ENCODE measurements at regions not wholly inside any gene's neighbourhood (a gene's known extent, or its start where the extent isn't known, plus 50 kb on each side); places are given as distances from the start of the nearest gene placed in this dataset.

DNA sequence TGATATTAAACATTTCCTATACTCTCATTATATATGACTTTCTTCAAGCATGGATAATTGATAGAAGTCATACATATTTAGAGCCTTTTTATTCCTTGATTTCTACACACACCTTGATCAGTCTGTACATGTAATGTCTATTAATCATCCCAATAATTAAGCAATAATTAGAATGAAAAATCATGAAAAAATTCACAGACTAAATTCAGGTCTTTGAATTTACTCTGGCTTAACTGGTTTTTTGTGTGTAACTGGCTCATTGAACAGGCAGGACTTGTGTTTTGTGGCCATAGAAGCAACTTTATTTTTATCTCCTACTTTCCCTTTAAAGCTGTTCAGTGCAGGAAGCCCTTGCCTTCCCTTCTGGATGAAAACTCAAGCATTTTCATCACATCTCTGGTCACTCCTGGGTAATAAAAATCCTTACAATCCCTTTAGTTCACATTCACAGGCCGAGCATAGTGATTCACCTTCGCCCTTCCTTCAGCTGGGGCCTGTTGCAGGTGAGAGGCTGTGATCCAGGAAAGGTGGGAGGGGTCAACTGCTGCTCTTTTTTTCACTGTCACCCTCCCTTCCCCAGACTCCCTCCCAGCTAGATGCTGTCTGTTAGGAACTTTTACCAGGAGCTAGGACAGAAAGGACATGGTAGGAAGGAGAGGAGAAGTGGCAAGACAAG lies 58.0 kb upstream of the ITSN2 start:
- Histone ChIP-seq H3K4me3 (ENCODE audit: low read length in 2 of 2) (no peak overlapping the region), H2BK5ac (ENCODE audit: low read length) (no peak overlapping the region), H3K27ac (replicated peaks; ENCODE audit: low read length) (no peak overlapping the region), H3K14ac (ENCODE audit: low read length) (no peak overlapping the region), H3K18ac (ENCODE audit: low read length) (no peak overlapping the region), H3K79me1 (ENCODE audit: low read depth, low read length) (no peaks in the 10 kb centered on the region), H2BK12ac (ENCODE audit: low read length) (no peak overlapping the region), H2BK120ac (ENCODE audit: low read depth, low read length) (no peak overlapping the region), H2BK15ac (ENCODE audit: low read length) (no peak overlapping the region), H3K23ac (ENCODE audit: low read depth, low read length, poor library complexity) (no peak overlapping the region), H3K27me3 (ENCODE audit: control insufficient read depth in 3 of 3, insufficient read depth in 3 of 3, low read depth in 1 of 3, low read length in 3 of 3) (peaks cover 0 to 6% (median 0%) of the 10 kb centered on the region in 3 experiments), H4K8ac (ENCODE audit: low read depth, low read length) (no peak overlapping the region), H4K91ac (ENCODE audit: low read depth, low read length, poor library complexity) (no peak overlapping the region), H3K36me3 (replicated peaks in 1 of 2; ENCODE audit: control insufficient read depth in 2 of 2, insufficient read depth in 2 of 2, low read length in 2 of 2) (no peaks in the 10 kb centered on the region), H3K9ac (ENCODE audit: low read depth, low read length, poor library complexity) (no peak overlapping the region), H3K4me1 (ENCODE audit: control insufficient read depth in 2 of 2, insufficient read depth in 1 of 2, low read depth in 1 of 2, low read length in 2 of 2) (peaks cover 0 to 4% of the 10 kb centered on the region in 2 donors), H2AFZ (ENCODE audit: low read length) (no peak overlapping the region), H3K4ac (ENCODE audit: low read length) (no peak overlapping the region), H2AK5ac (ENCODE audit: low read depth, low read length) (no peak overlapping the region), H3K4me2 (ENCODE audit: insufficient read depth, low read length, poor library complexity, severe bottlenecking) (no peak overlapping the region), H3K9me3 (replicated peaks in 1 of 2; ENCODE audit: control insufficient read depth in 2 of 2, insufficient read depth in 1 of 2, low read depth in 1 of 2, low read length in 2 of 2) (no peaks in the 10 kb centered on the region)
- DNase-seq (ENCODE audit: low spot score), result no peak
- no CpG with 5 or more reads among the region's 2 CpGs for WGBS, 2 donors (ENCODE audit: extremely low coverage in 2 of 2, insufficient read length in 2 of 2, insufficient replicate concordance in 1 of 2)

GRCh38 chr2:24412812-24413211 lies 52.5 kb upstream of the ITSN2 start:
- Histone ChIP-seq H3K4me2 (ENCODE audit: insufficient read depth, low read length, poor library complexity, severe bottlenecking) (no peak overlapping the region), H3K4ac (ENCODE audit: low read length) (no peak overlapping the region), H3K27me3 (ENCODE audit: control insufficient read depth in 3 of 3, insufficient read depth in 3 of 3, low read depth in 1 of 3, low read length in 3 of 3) (no peaks in the 10 kb centered on the region), H3K14ac (ENCODE audit: low read length) (no peak overlapping the region), H3K36me3 (replicated peaks in 1 of 2; ENCODE audit: control insufficient read depth in 2 of 2, insufficient read depth in 2 of 2, low read length in 2 of 2) (no peaks in the 10 kb centered on the region), H2BK120ac (ENCODE audit: low read depth, low read length) (no peak overlapping the region), H2AFZ (ENCODE audit: low read length) (no peak overlapping the region), H4K8ac (ENCODE audit: low read depth, low read length) (no peak overlapping the region), H3K9ac (ENCODE audit: low read depth, low read length, poor library complexity) (no peak overlapping the region), H2AK5ac (ENCODE audit: low read depth, low read length) (no peak overlapping the region), H4K91ac (ENCODE audit: low read depth, low read length, poor library complexity) (no peak overlapping the region), H3K4me3 (ENCODE audit: low read length in 2 of 2) (no peak overlapping the region), H3K4me1 (ENCODE audit: control insufficient read depth in 2 of 2, insufficient read depth in 1 of 2, low read depth in 1 of 2, low read length in 2 of 2) (peaks cover 12 to 24% of the 10 kb centered on the region in 2 donors), H3K9me3 (replicated peaks in 1 of 2; ENCODE audit: control insufficient read depth in 2 of 2, insufficient read depth in 1 of 2, low read depth in 1 of 2, low read length in 2 of 2) (no peaks in the 10 kb centered on the region), H3K79me1 (ENCODE audit: low read depth, low read length) (no peaks in the 10 kb centered on the region), H2BK15ac (ENCODE audit: low read length) (no peak overlapping the region), H2BK5ac (ENCODE audit: low read length) (no peak overlapping the region), H3K23ac (ENCODE audit: low read depth, low read length, poor library complexity) (no peak overlapping the region), H3K18ac (ENCODE audit: low read length) (no peak overlapping the region), H2BK12ac (ENCODE audit: low read length) (no peak overlapping the region), H3K27ac (replicated peaks; ENCODE audit: low read length) (no peak overlapping the region)
- DNase-seq (ENCODE audit: low spot score), result no peak
- WGBS, 2 donors (ENCODE audit: extremely low coverage in 2 of 2, insufficient read length in 2 of 2, insufficient replicate concordance in 1 of 2), result no CpG with 5 or more reads among the region's 3 CpGs

DNA sequence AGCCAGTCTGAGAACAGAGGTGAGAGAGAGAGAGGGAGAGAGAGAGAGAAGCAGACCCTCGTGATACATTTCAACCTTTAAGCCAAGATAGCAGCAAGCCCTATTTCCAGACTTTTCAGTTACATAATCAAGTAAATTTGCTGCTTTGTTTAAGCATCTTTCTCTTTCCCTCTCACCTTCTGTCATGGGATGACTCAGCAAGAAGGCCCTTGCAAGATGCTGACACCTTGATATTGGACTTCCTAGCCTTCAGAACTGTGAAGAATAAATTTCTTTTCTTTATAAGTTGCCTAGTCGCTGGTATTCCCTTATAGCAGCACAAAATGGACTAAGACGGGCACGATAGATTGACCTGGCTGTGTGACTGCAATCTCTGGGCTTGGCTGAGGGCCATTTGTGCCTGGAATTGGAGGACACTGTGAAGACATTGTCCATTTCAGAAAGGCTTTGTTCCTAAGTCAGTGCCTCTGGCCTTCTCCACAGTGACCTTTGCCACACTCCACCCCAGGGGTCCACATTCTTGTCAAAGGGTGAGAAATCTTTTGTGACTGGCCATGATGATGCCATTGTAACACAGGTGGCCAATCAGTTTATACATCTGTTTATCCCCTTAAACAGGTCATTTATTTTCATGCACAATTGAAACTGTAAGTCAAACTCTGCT lies 51.3 kb upstream of the ITSN2 start:
- peak; percentile 85 for DNase-seq (ENCODE audit: low spot score)
- peak overlapping the region; percentile 81 for H3K27ac ChIP-seq (replicated peaks; ENCODE audit: low read length)
- H3K27me3 ChIP-seq (ENCODE audit: control insufficient read depth in 3 of 3, insufficient read depth in 3 of 3, low read depth in 1 of 3, low read length in 3 of 3), result no peaks in the 10 kb centered on the region
- H4K8ac ChIP-seq (ENCODE audit: low read depth, low read length), result no peak overlapping the region
- no peak overlapping the region for H2BK5ac ChIP-seq (ENCODE audit: low read length)
- no peak overlapping the region for H3K9ac ChIP-seq (ENCODE audit: low read depth, low read length, poor library complexity)
- H3K18ac ChIP-seq (ENCODE audit: low read length), result no peak overlapping the region
- H3K4me2 ChIP-seq (ENCODE audit: insufficient read depth, low read length, poor library complexity, severe bottlenecking), result peak overlapping the region; percentile 27
- no peak overlapping the region for H2BK120ac ChIP-seq (ENCODE audit: low read depth, low read length)
- no CpG with 5 or more reads among the region's 4 CpGs for WGBS, 2 donors (ENCODE audit: extremely low coverage in 2 of 2, insufficient read length in 2 of 2, insufficient replicate concordance in 1 of 2)
- H2BK12ac ChIP-seq (ENCODE audit: low read length), result no peak overlapping the region
- H4K91ac ChIP-seq (ENCODE audit: low read depth, low read length, poor library complexity), result no peak overlapping the region
- no peak overlapping the region for H2BK15ac ChIP-seq (ENCODE audit: low read length)
- H3K79me1 ChIP-seq (ENCODE audit: low read depth, low read length), result no peaks in the 10 kb centered on the region
- H3K14ac ChIP-seq (ENCODE audit: low read length), result no peak overlapping the region
- peaks cover 12 to 24% of the 10 kb centered on the region in 2 donors for H3K4me1 ChIP-seq (ENCODE audit: control insufficient read depth in 2 of 2, insufficient read depth in 1 of 2, low read depth in 1 of 2, low read length in 2 of 2)
- H3K4me3 ChIP-seq (ENCODE audit: low read length in 2 of 2), result no peak overlapping the region
- no peak overlapping the region for H3K23ac ChIP-seq (ENCODE audit: low read depth, low read length, poor library complexity)
- H3K9me3 ChIP-seq (replicated peaks in 1 of 2; ENCODE audit: control insufficient read depth in 2 of 2, insufficient read depth in 1 of 2, low read depth in 1 of 2, low read length in 2 of 2), result no peaks in the 10 kb centered on the region
- H3K4ac ChIP-seq (ENCODE audit: low read length), result no peak overlapping the region
- H2AFZ ChIP-seq (ENCODE audit: low read length), result peak overlapping the region; percentile 21
- H2AK5ac ChIP-seq (ENCODE audit: low read depth, low read length), result no peak overlapping the region
- no peaks in the 10 kb centered on the region for H3K36me3 ChIP-seq (replicated peaks in 1 of 2; ENCODE audit: control insufficient read depth in 2 of 2, insufficient read depth in 2 of 2, low read length in 2 of 2)

DNA sequence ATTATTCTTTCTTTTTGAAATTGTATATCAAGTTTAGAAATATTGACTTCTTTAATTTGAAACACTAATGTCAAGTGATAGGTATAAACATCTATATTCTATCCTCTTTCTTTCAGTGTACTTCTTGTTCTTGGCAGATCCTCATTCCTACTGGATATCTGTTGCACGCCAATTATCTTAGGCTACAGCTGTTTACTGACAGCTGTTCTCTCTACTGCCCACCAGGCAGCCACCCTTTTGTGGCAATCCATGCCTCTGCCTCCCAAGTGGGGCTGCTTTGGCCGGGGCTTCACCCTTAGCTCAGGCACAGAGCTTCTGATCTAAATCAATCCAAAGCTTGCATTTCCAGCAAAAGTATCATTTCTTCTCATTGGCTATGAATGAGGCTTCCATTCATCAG lies 50.6 kb upstream of the ITSN2 start:
- Histone ChIP-seq H2BK5ac (ENCODE audit: low read length) (no peak overlapping the region), H3K36me3 (replicated peaks in 1 of 2; ENCODE audit: control insufficient read depth in 2 of 2, insufficient read depth in 2 of 2, low read length in 2 of 2) (no peaks in the 10 kb centered on the region), H3K9me3 (replicated peaks in 1 of 2; ENCODE audit: control insufficient read depth in 2 of 2, insufficient read depth in 1 of 2, low read depth in 1 of 2, low read length in 2 of 2) (no peaks in the 10 kb centered on the region), H4K8ac (ENCODE audit: low read depth, low read length) (no peak overlapping the region), H3K4me3 (ENCODE audit: low read length in 2 of 2) (no peak overlapping the region), H2BK15ac (ENCODE audit: low read length) (no peak overlapping the region), H3K4ac (ENCODE audit: low read length) (no peak overlapping the region), H3K18ac (ENCODE audit: low read length) (no peak overlapping the region), H3K9ac (ENCODE audit: low read depth, low read length, poor library complexity) (no peak overlapping the region), H3K79me1 (ENCODE audit: low read depth, low read length) (no peaks in the 10 kb centered on the region), H4K91ac (ENCODE audit: low read depth, low read length, poor library complexity) (no peak overlapping the region), H2AK5ac (ENCODE audit: low read depth, low read length) (no peak overlapping the region), H2AFZ (ENCODE audit: low read length) (peak overlapping the region; percentile 21), H3K23ac (ENCODE audit: low read depth, low read length, poor library complexity) (no peak overlapping the region), H2BK120ac (ENCODE audit: low read depth, low read length) (no peak overlapping the region), H2BK12ac (ENCODE audit: low read length) (no peak overlapping the region), H3K27me3 (ENCODE audit: control insufficient read depth in 3 of 3, insufficient read depth in 3 of 3, low read depth in 1 of 3, low read length in 3 of 3) (no peaks in the 10 kb centered on the region), H3K27ac (replicated peaks; ENCODE audit: low read length) (peak overlapping the region; percentile 81), H3K14ac (ENCODE audit: low read length) (no peak overlapping the region), H3K4me1 (ENCODE audit: control insufficient read depth in 2 of 2, insufficient read depth in 1 of 2, low read depth in 1 of 2, low read length in 2 of 2) (peaks cover 12 to 24% of the 10 kb centered on the region in 2 donors), H3K4me2 (ENCODE audit: insufficient read depth, low read length, poor library complexity, severe bottlenecking) (no peak overlapping the region)
- DNase-seq (ENCODE audit: low spot score), result no peak
- WGBS, 2 donors (ENCODE audit: extremely low coverage in 2 of 2, insufficient read length in 2 of 2, insufficient replicate concordance in 1 of 2), result no CpG with 5 or more reads among the region's 2 CpGs
